CD14-positive monocyte (primary cell): ENCODE measurements at regions not wholly inside any gene's neighbourhood (a gene's known extent, or its start where the extent isn't known, plus 50 kb on each side); places are given as distances from the start of the nearest gene placed in this dataset.

Source experiments
- DNase-seq, 3 donors: peaks; one replicate each; pipeline ENCODE4 v3.0.0-alpha.2; 2011 to 2022
- H2AFZ ChIP-seq: 2 replicates; pipeline ENCODE4 v1.6.0; 2012; ENCODE audit warnings: mild to moderate bottlenecking, low read depth, low read length, inconsistent platforms; ENCODE audit not compliant: insufficient read depth, poor library complexity, severe bottlenecking
- H3K27ac ChIP-seq, 2 donors: 1 replicate in 1 of 2; 2 replicates in 1 of 2; pipeline ENCODE4 v1.5.1; 2012 to 2013; ENCODE audit warnings: low read length in 2 of 2, control low read depth in 1 of 2, inconsistent platforms in 1 of 2, low read depth in 1 of 2, mild to moderate bottlenecking in 1 of 2
- H3K27me3 ChIP-seq, 2 donors: one replicate each; pipeline versions ENCODE4 v1.6.0 to v1.6.1; 2011 to 2013; ENCODE audit warnings: low read length in 2 of 2; ENCODE audit not compliant: control insufficient read depth in 2 of 2, insufficient read depth in 2 of 2
- H3K36me3 ChIP-seq, 2 donors: replicated peaks in 1 of 2; 1 replicate in 1 of 2; 2 replicates in 1 of 2; pipeline versions ENCODE4 v1.5.1 to v1.6.1; 2012 to 2013; ENCODE audit warnings: low read length in 2 of 2, control low read depth in 1 of 2, inconsistent platforms in 1 of 2, mild to moderate bottlenecking in 1 of 2; ENCODE audit not compliant: insufficient read depth in 2 of 2, control insufficient read depth in 1 of 2
- H3K4me1 ChIP-seq, 2 donors: 1 replicate in 1 of 2; 2 replicates in 1 of 2; pipeline versions ENCODE4 v1.5.1 to v1.6.1; 2012 to 2013; ENCODE audit warnings: low read length in 2 of 2, control low read depth in 1 of 2, inconsistent platforms in 1 of 2, mild to moderate bottlenecking in 1 of 2, moderate library complexity in 1 of 2; ENCODE audit not compliant: insufficient read depth in 2 of 2, control insufficient read depth in 1 of 2
- H3K4me2 ChIP-seq: replicated peaks from 2 replicates; pipeline ENCODE3; 2012; ENCODE audit warnings: low read length, moderate library complexity, mild to moderate bottlenecking; ENCODE audit not compliant: poor library complexity, severe bottlenecking; ENCODE audit errors: extremely low read depth
- H3K4me3 ChIP-seq, 3 experiments: fragments of 200-600 bp in 1 of 3; sonication (generic) in 1 of 3; replicated peaks in 1 of 3; 1 replicate in 2 of 3; 2 replicates in 1 of 3; pipeline ENCODE4 v1.5.1; 2011 to 2013; ENCODE audit warnings: low read length in 3 of 3, mild to moderate bottlenecking in 3 of 3, control low read depth in 2 of 3, low read depth in 2 of 3, inconsistent platforms in 1 of 3, moderate library complexity in 1 of 3
- H3K79me2 ChIP-seq: 2 replicates; pipeline ENCODE4 v1.6.0; 2012; ENCODE audit warnings: mild to moderate bottlenecking, control low read depth, inconsistent platforms, low read length, moderate library complexity; ENCODE audit not compliant: insufficient read depth
- H3K9ac ChIP-seq: 2 replicates; pipeline ENCODE4 v1.6.0; 2017; ENCODE audit warnings: low read length, mild to moderate bottlenecking; ENCODE audit not compliant: insufficient read depth, poor library complexity, severe bottlenecking
- H3K9me3 ChIP-seq, 2 donors: replicated peaks in 1 of 2; 1 replicate in 1 of 2; 2 replicates in 1 of 2; pipeline versions ENCODE4 v1.5.1 to v1.6.1; 2012 to 2013; ENCODE audit warnings: low read length in 2 of 2, control low read depth in 1 of 2; ENCODE audit not compliant: control insufficient read depth in 1 of 2, insufficient read depth in 1 of 2
- H4K20me1 ChIP-seq: 2 replicates; pipeline ENCODE4 v1.6.0; 2012; ENCODE audit warnings: mild to moderate bottlenecking, low read length, control low read depth, moderate library complexity; ENCODE audit not compliant: insufficient read depth
- H3K27ac Mint-ChIP-seq, 7 donors: one replicate each; pipeline ENCODE4 v1.8.0; 2020; ENCODE audit warnings: mild to moderate bottlenecking in 7 of 7, mixed read lengths in 7 of 7, moderate library complexity in 6 of 7, inconsistent platforms in 2 of 7
- H3K27me3 Mint-ChIP-seq, 3 donors: one replicate each; pipeline ENCODE4 v1.8.0; 2021 to 2022; ENCODE audit warnings: low read depth in 3 of 3, mild to moderate bottlenecking in 3 of 3, mixed read lengths in 3 of 3, moderate library complexity in 3 of 3, inconsistent platforms in 1 of 3
- H3K36me3 Mint-ChIP-seq, 2 donors: one replicate each; pipeline ENCODE4 v1.8.0; 2020; ENCODE audit warnings: mixed read lengths in 2 of 2, inconsistent platforms in 1 of 2, mild to moderate bottlenecking in 1 of 2
- H3K4me1 Mint-ChIP-seq: one replicate; pipeline ENCODE4 v1.8.0; 2020; ENCODE audit warnings: mild to moderate bottlenecking, mixed read lengths
- H3K4me3 Mint-ChIP-seq, 2 donors: one replicate each; pipeline ENCODE4 v1.8.0; 2020; ENCODE audit warnings: mild to moderate bottlenecking in 2 of 2, mixed read lengths in 2 of 2, moderate library complexity in 1 of 2
- H3K9me3 Mint-ChIP-seq, 7 donors: one replicate each; pipeline ENCODE4 v1.8.0; 2020 to 2022; ENCODE audit warnings: mixed read lengths in 7 of 7, mild to moderate bottlenecking in 6 of 7, moderate library complexity in 6 of 7, inconsistent platforms in 2 of 7
- CTCF ChIP-seq: fragments of 200-600 bp; IDR thresholded peaks from one replicate; pipeline ENCODE4 v1.8.0; 2022; ENCODE audit warnings: antibody characterized with exemption, mild to moderate bottlenecking
- WGBS: methylation state at CpG from one replicate; pipeline ENCODE4 v1.1.5; 2013; ENCODE audit warnings: missing lambda C conversion rate; ENCODE audit not compliant: insufficient coverage; 5-methylcytosine and 5-hydroxymethylcytosine counted together
- intact Hi-C, 2 donors: fragments of 100-400 bp; cut with micrococcal nuclease; formaldehyde crosslinking; loops; one replicate each; pipeline versions ENCODE4 v1.15.0 to v1.15.1; 2023

GRCh38 chr1:188941986-188942385 lies 1535.7 kb downstream of the BRINP3 start:
- TF ChIP-seq CTCF, result no peak
- Mint-ChIP-seq H3K27me3 (no peaks in the 10 kb centered on the region), H3K4me3 (no peak overlapping the region), H3K4me1 (no peaks in the 10 kb centered on the region), H3K9me3 (no peaks in the 10 kb centered on the region), H3K27ac (no peak overlapping the region), H3K36me3 (no peaks in the 10 kb centered on the region)
- Histone ChIP-seq H4K20me1 (no peaks in the 10 kb centered on the region), H3K4me2 (no peak overlapping the region), H3K27ac (no peak overlapping the region), H3K9ac (no peak overlapping the region), H3K27me3 (no peaks in the 10 kb centered on the region), H3K36me3 (no peaks in the 10 kb centered on the region), H3K4me3 (no peak overlapping the region), H3K4me1 (no peaks in the 10 kb centered on the region), H2AFZ (no peak overlapping the region), H3K79me2 (no peaks in the 10 kb centered on the region), H3K9me3 (no peaks in the 10 kb centered on the region)
- intact Hi-C loops, result no loop called here
- no CpG with 5 or more reads among the region's 2 CpGs for WGBS
- no peak for DNase-seq

- TF ChIP-seq CTCF, result no peak
- Mint-ChIP-seq H3K4me1 (no peaks in the 10 kb centered on the region), H3K4me3 (no peak overlapping the region), H3K27me3 (no peaks in the 10 kb centered on the region), H3K27ac (no peak overlapping the region), H3K9me3 (peaks cover 0 to 2% (median 0%) of the 10 kb centered on the region in 7 donors), H3K36me3 (no peaks in the 10 kb centered on the region)
- Histone ChIP-seq H3K4me3 (no peak overlapping the region), H4K20me1 (no peaks in the 10 kb centered on the region), H3K36me3 (no peaks in the 10 kb centered on the region), H3K9me3 (peaks cover 0 to 10% of the 10 kb centered on the region in 2 donors), H3K4me1 (no peaks in the 10 kb centered on the region), H3K9ac (no peak overlapping the region), H3K27me3 (no peaks in the 10 kb centered on the region), H3K27ac (no peak overlapping the region), H3K79me2 (no peaks in the 10 kb centered on the region), H3K4me2 (no peak overlapping the region), H2AFZ (no peak overlapping the region)
- intact Hi-C loops, result no loop called here
- no peak for DNase-seq
Observed at GRCh38 chr1:188949701-188950100, 1528.0 kb downstream of the BRINP3 start.
